ENCODE measurements at regions not wholly inside any gene's neighbourhood (a gene's known extent, or its start where the extent isn't known, plus 50 kb on each side); places are given as distances from the start of the nearest gene placed in this dataset.

GRCh38 chr12:130263025-130263424 lies 74.7 kb upstream of the PIWIL1 start:
- DNase-seq = no peak

- DNase-seq = no peak
Observed at GRCh38 chr12:130263996-130264395, 73.7 kb upstream of the PIWIL1 start.

- DNase-seq = no peak
Observed at GRCh38 chr12:130266751-130267150, 70.9 kb upstream of the PIWIL1 start.

- no peak for DNase-seq
Observed at GRCh38 chr12:130280231-130280630, 57.5 kb upstream of the PIWIL1 start.

- no peak for DNase-seq
Observed at GRCh38 chr12:130280742-130281141, 56.9 kb upstream of the PIWIL1 start.

- DNase-seq = peak; percentile 9
Observed at GRCh38 chr12:130281153-130281799, 56.4 kb upstream of the PIWIL1 start.

GRCh38 chr12:130286041-130286440 lies 51.6 kb upstream of the PIWIL1 start:
- DNase-seq = no peak

GRCh38 chr12:130286741-130287440 lies 50.8 kb upstream of the PIWIL1 start:
- no peak for DNase-seq
